ENCODE measurements at regions not wholly inside any gene's neighbourhood (a gene's known extent, or its start where the extent isn't known, plus 50 kb on each side); places are given as distances from the start of the nearest gene placed in this dataset.

GRCh38 chr5:163894645-163895044 lies 389.2 kb downstream of the MAT2B start:
- TF ChIP-seq POLR2AphosphoS5 (IDR thresholded peaks at IDR 0.05; ENCODE audit: borderline replicate concordance, low read depth, low read length): no peak
- TF ChIP-seq FOXP2 (optimal IDR thresholded peaks at IDR 0.05; ENCODE audit: control extremely low read depth, extremely low read length, insufficient read depth): no peak
- no peak for TF ChIP-seq EZH2 (IDR thresholded peaks at IDR 0.05)
